Ishikawa (cell line): ENCODE measurements at regions not wholly inside any gene's neighbourhood (a gene's known extent, or its start where the extent isn't known, plus 50 kb on each side); places are given as distances from the start of the nearest gene placed in this dataset.

Source experiments
- CEBPB ChIP-seq: IDR thresholded peaks from 2 replicates; pipeline ENCODE4 v1.6.1; 2012
- EGR1 ChIP-seq: IDR thresholded peaks from 2 replicates; pipeline ENCODE4 v1.6.1; 2012
- EP300 ChIP-seq: IDR thresholded peaks from 2 replicates; pipeline ENCODE4 v1.6.1; 2012; ENCODE audit warnings: borderline replicate concordance
- MAX ChIP-seq: IDR thresholded peaks from 2 replicates; pipeline ENCODE4 v1.6.1; 2012
- RAD21 ChIP-seq: IDR thresholded peaks from 2 replicates; pipeline ENCODE4 v1.6.1; 2012; ENCODE audit warnings: low read depth
- REST ChIP-seq: IDR thresholded peaks from 2 replicates; pipeline ENCODE4 v1.6.1; 2012; ENCODE audit warnings: low read depth, mild to moderate bottlenecking
- ZBTB7A ChIP-seq: IDR thresholded peaks from 2 replicates; pipeline ENCODE4 v1.6.1; 2012; ENCODE audit warnings: low read depth

- TF ChIP-seq ZBTB7A = no peak
- TF ChIP-seq CEBPB = no peak
- peak; percentile 20; the same call in 1 of the 2 replicates for TF ChIP-seq RAD21
- TF ChIP-seq EP300 = no peak
- TF ChIP-seq EGR1 = no peak
- TF ChIP-seq MAX = no peak
- TF ChIP-seq REST = peak; percentile 81
Measured at GRCh38 chr18:46283895-46284295, 179.7 kb downstream of the HAUS1 start.
